Activated CD8-positive, alpha-beta T cell treated with anti-CD3 and anti-CD28 coated beads for 36 hours (primary cell): ENCODE measurements at regions not wholly inside any gene's neighbourhood (a gene's known extent, or its start where the extent isn't known, plus 50 kb on each side); places are given as distances from the start of the nearest gene placed in this dataset.

Experiments used
- ATAC-seq: fragments of 200-7000 bp; cut with Tn5 transposase; one replicate; pipeline ENCODE4 v1.10.0; 2021; ENCODE audit warnings: mild to moderate bottlenecking, moderate library complexity
- CTCF ChIA-PET: fragments of 350-600 bp; sonication (Branson Sonifier 250); formaldehyde crosslinking; loops from one replicate; lab custom pipeline; 2021; ENCODE audit warnings: antibody characterized with exemption; lab: Charles Lee
- POLR2A ChIA-PET: fragments of 350-600 bp; sonication (Branson Sonifier 250); formaldehyde crosslinking; loops from one replicate; lab custom pipeline; 2021; ENCODE audit warnings: antibody characterized with exemption; lab: Charles Lee
- DNase-seq: peaks from one replicate; pipeline ENCODE4 v3.0.0-alpha.2; 2020
- H3K27ac Mint-ChIP-seq: one replicate; pipeline ENCODE4 v1.8.0; 2021; ENCODE audit warnings: mild to moderate bottlenecking, mixed read lengths
- H3K27me3 Mint-ChIP-seq: one replicate; pipeline ENCODE4 v1.8.0; 2021; ENCODE audit warnings: mixed read lengths
- H3K36me3 Mint-ChIP-seq: one replicate; pipeline ENCODE4 v1.8.0; 2021; ENCODE audit warnings: low read depth, mixed read lengths
- H3K4me1 Mint-ChIP-seq: one replicate; pipeline ENCODE4 v1.8.0; 2021; ENCODE audit warnings: low read depth, mixed read lengths
- H3K4me3 Mint-ChIP-seq: one replicate; pipeline ENCODE4 v1.8.0; 2021; ENCODE audit warnings: mild to moderate bottlenecking, moderate library complexity, mixed read lengths
- H3K9me3 Mint-ChIP-seq: one replicate; pipeline ENCODE4 v1.8.0; 2021; ENCODE audit warnings: mixed read lengths
- intact Hi-C: fragments of 100-400 bp; cut with micrococcal nuclease; formaldehyde crosslinking; loops from one replicate; pipeline ENCODE4 v1.10.0; 2022
- TF ChIP-seq, protein P1 (sequence below): fragments of 200-600 bp; IDR thresholded peaks from one replicate; pipeline ENCODE4 v1.8.0; 2022; ENCODE audit warnings: antibody characterized with exemption, mild to moderate bottlenecking

- peaks cover 5% of the 10 kb centered on the region for H3K9me3 Mint-ChIP-seq
- H3K4me3 Mint-ChIP-seq, result no peak overlapping the region
- H3K27ac Mint-ChIP-seq, result no peak overlapping the region
- ChIA-PET CTCF (interaction anchor here (0.8 kb wide), 1 partner anchor 566 kb away, joined by 3 read pairs; no protein-coding TSS in a partner anchor), POLR2A (no interaction called here)
- H3K27me3 Mint-ChIP-seq, result peaks cover 2% of the 10 kb centered on the region
- no peaks in the 10 kb centered on the region for H3K4me1 Mint-ChIP-seq
- intact Hi-C loops, result no loop called here
- no peaks in the 10 kb centered on the region for H3K36me3 Mint-ChIP-seq
- ATAC-seq (no peak), DNase-seq (no peak)
- TF ChIP-seq, protein P1, sequence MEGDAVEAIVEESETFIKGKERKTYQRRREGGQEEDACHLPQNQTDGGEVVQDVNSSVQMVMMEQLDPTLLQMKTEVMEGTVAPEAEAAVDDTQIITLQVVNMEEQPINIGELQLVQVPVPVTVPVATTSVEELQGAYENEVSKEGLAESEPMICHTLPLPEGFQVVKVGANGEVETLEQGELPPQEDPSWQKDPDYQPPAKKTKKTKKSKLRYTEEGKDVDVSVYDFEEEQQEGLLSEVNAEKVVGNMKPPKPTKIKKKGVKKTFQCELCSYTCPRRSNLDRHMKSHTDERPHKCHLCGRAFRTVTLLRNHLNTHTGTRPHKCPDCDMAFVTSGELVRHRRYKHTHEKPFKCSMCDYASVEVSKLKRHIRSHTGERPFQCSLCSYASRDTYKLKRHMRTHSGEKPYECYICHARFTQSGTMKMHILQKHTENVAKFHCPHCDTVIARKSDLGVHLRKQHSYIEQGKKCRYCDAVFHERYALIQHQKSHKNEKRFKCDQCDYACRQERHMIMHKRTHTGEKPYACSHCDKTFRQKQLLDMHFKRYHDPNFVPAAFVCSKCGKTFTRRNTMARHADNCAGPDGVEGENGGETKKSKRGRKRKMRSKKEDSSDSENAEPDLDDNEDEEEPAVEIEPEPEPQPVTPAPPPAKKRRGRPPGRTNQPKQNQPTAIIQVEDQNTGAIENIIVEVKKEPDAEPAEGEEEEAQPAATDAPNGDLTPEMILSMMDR, result no peak
Measured at GRCh38 chr14:59067127-59067894, 121.2 kb upstream of the DAAM1 start.

- Mint-ChIP-seq H3K27me3 (peaks cover 4% of the 10 kb centered on the region), H3K4me1 (no peaks in the 10 kb centered on the region), H3K36me3 (no peaks in the 10 kb centered on the region), H3K4me3 (no peak overlapping the region), H3K9me3 (no peaks in the 10 kb centered on the region), H3K27ac (no peak overlapping the region)
- intact Hi-C loops, result no loop called here
- ATAC-seq (no peak), DNase-seq (no peak)
- ChIA-PET POLR2A (no interaction called here), CTCF (no interaction called here)
- TF ChIP-seq, protein P1, result no peak
Measured at GRCh38 chr14:59069163-59069854, 119.2 kb upstream of the DAAM1 start.

DNA sequence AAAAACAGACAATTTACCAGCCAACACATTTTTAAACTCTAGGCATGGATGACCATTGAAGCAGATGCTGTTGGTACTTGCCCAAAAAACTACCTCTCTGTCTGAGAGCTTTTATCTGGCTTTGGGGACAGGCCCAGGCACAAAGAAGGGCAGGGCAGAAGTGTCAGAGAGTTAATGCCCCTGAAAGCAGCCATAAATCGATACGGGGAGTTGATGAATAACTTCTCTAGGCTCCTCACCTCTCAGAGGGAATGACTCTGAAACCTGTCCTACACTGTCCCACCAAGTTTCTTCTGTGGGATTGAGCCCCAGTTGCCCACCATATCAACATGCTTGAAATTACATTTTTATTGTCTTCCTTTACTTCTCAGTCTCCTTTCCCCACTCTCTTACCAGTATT is 113.0 kb upstream of the DAAM1 start:
- no peak for ATAC-seq
- TF ChIP-seq, protein P1, result no peak
- Mint-ChIP-seq H3K27me3 (peaks cover 5% of the 10 kb centered on the region), H3K27ac (no peak overlapping the region), H3K9me3 (no peaks in the 10 kb centered on the region), H3K36me3 (no peaks in the 10 kb centered on the region), H3K4me1 (no peaks in the 10 kb centered on the region), H3K4me3 (no peak overlapping the region)
- POLR2A ChIA-PET, result no interaction called here
- no peak for DNase-seq
- intact Hi-C loops, result no loop called here
- CTCF ChIA-PET, result no interaction called here

- ChIA-PET POLR2A (no interaction called here), CTCF (no interaction called here)
- Mint-ChIP-seq H3K9me3 (no peaks in the 10 kb centered on the region), H3K36me3 (no peaks in the 10 kb centered on the region), H3K27ac (no peak overlapping the region), H3K4me3 (no peak overlapping the region), H3K4me1 (no peaks in the 10 kb centered on the region), H3K27me3 (peaks cover 4% of the 10 kb centered on the region)
- TF ChIP-seq, protein P1, result no peak
- ATAC-seq, result no peak
- no peak for DNase-seq
- intact Hi-C loops, result no loop called here
Measured at GRCh38 chr14:59081720-59082119, 106.7 kb upstream of the DAAM1 start.

- ATAC-seq, result no peak
- no peak for DNase-seq
- peaks cover 4% of the 10 kb centered on the region for H3K27me3 Mint-ChIP-seq
- H3K4me1 Mint-ChIP-seq, result no peaks in the 10 kb centered on the region
- ChIA-PET POLR2A (no interaction called here), CTCF (no interaction called here)
- no peak overlapping the region for H3K4me3 Mint-ChIP-seq
- TF ChIP-seq, protein P1, result no peak
- intact Hi-C loops, result no loop called here
- no peaks in the 10 kb centered on the region for H3K36me3 Mint-ChIP-seq
- H3K9me3 Mint-ChIP-seq, result no peaks in the 10 kb centered on the region
- no peak overlapping the region for H3K27ac Mint-ChIP-seq
Measured at GRCh38 chr14:59085207-59085739, 103.2 kb upstream of the DAAM1 start.
